ENCODE measurements at regions not wholly inside any gene's neighbourhood (a gene's known extent, or its start where the extent isn't known, plus 50 kb on each side); places are given as distances from the start of the nearest gene placed in this dataset.

DNA sequence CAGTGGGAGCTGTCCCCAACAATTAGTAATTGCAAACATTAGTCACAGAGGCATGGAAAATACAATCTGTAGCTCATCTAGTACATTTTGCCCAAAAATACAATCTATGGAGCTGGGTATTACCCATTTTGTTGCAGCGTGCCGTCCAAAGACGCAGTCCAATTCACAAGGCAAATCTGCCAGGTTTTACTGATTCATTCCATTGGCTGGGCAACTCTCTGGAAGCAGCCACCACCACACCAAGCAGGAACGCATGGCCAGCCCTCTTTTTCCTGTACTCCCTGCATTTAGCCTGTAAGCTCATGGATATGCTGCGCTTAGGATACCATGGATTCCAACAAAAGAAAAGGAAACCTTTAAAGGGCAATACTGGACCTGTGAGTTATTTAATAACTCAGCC, 60.5 kb upstream of the ARRDC4 start:
- Histone ChIP-seq H3K27me3 (ENCODE audit: control insufficient read depth, insufficient read depth, low read length) (peaks cover 5% of the 10 kb centered on the region), H3K4me1 (ENCODE audit: control insufficient read depth, low read depth, low read length) (peaks cover 3% of the 10 kb centered on the region), H3K4me3 (ENCODE audit: low read length) (no peak overlapping the region), H3K9me3 (ENCODE audit: control insufficient read depth, low read depth, low read length) (no peaks in the 10 kb centered on the region), H3K27ac (ENCODE audit: low read length) (no peak overlapping the region), H3K9ac (ENCODE audit: low read length) (no peak overlapping the region), H3K36me3 (ENCODE audit: control insufficient read depth, low read depth, low read length) (no peaks in the 10 kb centered on the region)

DNA sequence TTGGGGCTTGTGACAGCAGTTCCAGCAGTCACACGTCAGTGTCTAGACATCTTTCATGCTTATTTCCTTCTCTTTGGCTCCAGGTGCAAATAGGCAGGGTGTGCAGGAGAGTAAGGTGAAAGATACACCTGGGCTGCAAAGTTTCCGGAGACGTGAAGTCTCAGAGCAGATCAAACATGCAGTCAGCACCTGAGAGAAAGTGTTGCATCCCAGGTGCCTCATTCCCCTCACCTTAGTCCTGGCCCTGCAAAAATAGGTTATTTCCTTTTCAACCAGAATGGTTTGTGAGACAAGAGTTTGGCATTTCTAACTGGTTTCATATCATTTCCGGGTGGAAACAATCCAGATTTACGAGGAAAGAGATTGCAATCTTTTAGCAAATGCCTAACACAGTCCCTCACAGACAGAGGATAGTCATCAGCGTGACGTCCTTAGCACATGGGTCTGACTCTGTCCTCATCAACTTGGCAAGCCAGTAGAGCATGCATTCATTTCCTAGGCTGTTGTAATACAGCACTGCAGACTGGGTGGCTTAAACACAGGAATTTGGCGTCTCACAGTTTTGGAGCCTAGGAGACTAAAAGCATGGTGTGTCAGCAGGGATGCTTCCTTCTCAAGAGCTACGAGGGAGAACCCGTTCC, 58.2 kb upstream of the ARRDC4 start:
- Histone ChIP-seq H3K9ac (ENCODE audit: low read length) (no peak overlapping the region), H3K9me3 (ENCODE audit: control insufficient read depth, low read depth, low read length) (no peaks in the 10 kb centered on the region), H3K27me3 (ENCODE audit: control insufficient read depth, insufficient read depth, low read length) (peaks cover 5% of the 10 kb centered on the region), H3K4me3 (ENCODE audit: low read length) (no peak overlapping the region), H3K36me3 (ENCODE audit: control insufficient read depth, low read depth, low read length) (no peaks in the 10 kb centered on the region), H3K4me1 (ENCODE audit: control insufficient read depth, low read depth, low read length) (peaks cover 3% of the 10 kb centered on the region), H3K27ac (ENCODE audit: low read length) (no peak overlapping the region)

DNA sequence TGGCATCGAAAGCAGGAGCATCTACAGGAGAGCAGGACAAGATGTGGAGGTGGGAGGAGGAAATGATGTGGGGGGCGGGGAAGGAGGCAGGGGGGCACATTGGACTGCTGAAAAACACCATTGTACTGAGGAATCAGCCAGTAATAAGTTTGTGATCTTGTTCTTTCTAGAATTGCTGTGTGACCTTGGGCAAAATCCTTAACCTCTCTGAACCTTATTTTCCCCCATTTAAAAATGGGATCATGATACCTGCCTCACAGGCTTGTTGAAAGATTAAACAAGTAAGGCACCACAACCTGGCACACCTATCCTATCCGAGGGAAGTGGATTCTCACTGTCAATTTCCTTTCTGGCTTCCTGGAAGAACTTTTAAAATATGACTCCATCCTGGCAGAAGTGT, 56.9 kb upstream of the ARRDC4 start:
- H3K4me3 ChIP-seq (ENCODE audit: low read length), result no peak overlapping the region
- H3K27ac ChIP-seq (ENCODE audit: low read length), result no peak overlapping the region
- peaks cover 3% of the 10 kb centered on the region for H3K4me1 ChIP-seq (ENCODE audit: control insufficient read depth, low read depth, low read length)
- H3K9ac ChIP-seq (ENCODE audit: low read length), result no peak overlapping the region
- H3K36me3 ChIP-seq (ENCODE audit: control insufficient read depth, low read depth, low read length), result no peaks in the 10 kb centered on the region
- H3K9me3 ChIP-seq (ENCODE audit: control insufficient read depth, low read depth, low read length), result no peaks in the 10 kb centered on the region
- H3K27me3 ChIP-seq (ENCODE audit: control insufficient read depth, insufficient read depth, low read length), result peaks cover 5% of the 10 kb centered on the region

DNA sequence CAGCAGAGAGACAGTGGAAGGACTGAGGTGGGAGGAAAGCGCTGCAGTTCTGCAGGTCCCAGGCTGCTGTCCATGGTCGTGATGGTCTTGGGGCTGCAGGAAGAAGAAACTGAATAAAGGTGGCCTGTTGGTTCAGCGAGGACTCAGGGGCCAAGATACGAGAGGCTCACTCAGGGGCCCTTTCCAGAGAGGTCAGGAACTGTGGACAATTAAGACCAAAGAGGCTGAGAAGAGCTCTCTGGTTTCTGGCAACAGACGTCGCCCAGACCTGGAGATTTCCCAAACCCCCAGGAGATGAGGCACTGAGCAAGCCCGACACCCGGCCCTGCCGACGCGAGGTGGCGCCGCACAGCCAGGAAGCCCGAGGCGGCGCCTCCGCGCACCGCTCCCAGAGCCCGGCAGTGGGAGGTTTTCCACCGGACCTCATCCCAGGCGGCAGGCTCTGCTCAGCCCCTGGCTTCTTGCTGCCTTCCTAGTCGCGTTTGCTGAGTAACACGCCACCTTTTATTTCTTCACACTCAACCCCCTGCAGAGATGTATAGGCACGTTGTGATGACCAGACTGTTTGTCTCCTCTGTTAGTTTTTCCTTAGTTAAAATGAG, 56.4 kb upstream of the ARRDC4 start:
- no peaks in the 10 kb centered on the region for H3K36me3 ChIP-seq (ENCODE audit: control insufficient read depth, low read depth, low read length)
- peaks cover 5% of the 10 kb centered on the region for H3K27me3 ChIP-seq (ENCODE audit: control insufficient read depth, insufficient read depth, low read length)
- no peak overlapping the region for H3K9ac ChIP-seq (ENCODE audit: low read length)
- H3K4me3 ChIP-seq (ENCODE audit: low read length), result no peak overlapping the region
- H3K9me3 ChIP-seq (ENCODE audit: control insufficient read depth, low read depth, low read length), result no peaks in the 10 kb centered on the region
- no peak overlapping the region for H3K27ac ChIP-seq (ENCODE audit: low read length)
- H3K4me1 ChIP-seq (ENCODE audit: control insufficient read depth, low read depth, low read length), result peaks cover 3% of the 10 kb centered on the region

- Histone ChIP-seq H3K9ac (ENCODE audit: low read length) (no peak overlapping the region), H3K36me3 (ENCODE audit: control insufficient read depth, low read depth, low read length) (no peaks in the 10 kb centered on the region), H3K4me1 (ENCODE audit: control insufficient read depth, low read depth, low read length) (peaks cover 2% of the 10 kb centered on the region), H3K27me3 (ENCODE audit: control insufficient read depth, insufficient read depth, low read length) (peaks cover 3% of the 10 kb centered on the region), H3K27ac (ENCODE audit: low read length) (no peak overlapping the region), H3K4me3 (ENCODE audit: low read length) (no peak overlapping the region), H3K9me3 (ENCODE audit: control insufficient read depth, low read depth, low read length) (no peaks in the 10 kb centered on the region)
Observed at GRCh38 chr15:97909291-97909891, 51.1 kb upstream of the ARRDC4 start.

All from iPS-18a (cell line).